Kidney tubule cell (primary cell): ENCODE measurements at regions not wholly inside any gene's neighbourhood (a gene's known extent, or its start where the extent isn't known, plus 50 kb on each side); places are given as distances from the start of the nearest gene placed in this dataset.
"Not testable (repeated sequence)": the region's sequence is repeated elsewhere in the genome, so short reads cannot be mapped to it uniquely, and the experiment has no call there.

Experiments
- DNase-seq: peaks from one replicate; pipeline ENCODE4 v3.0.0-alpha.2; 2018; ENCODE audit warnings: low spot score

GRCh38 chr2:17460371-17461086 is 57.7 kb downstream of the RAD51AP2 start:
- DNase-seq, result peak; percentile 81

GRCh38 chr2:17455343-17455742 is 62.9 kb downstream of the RAD51AP2 start:
- no peak for DNase-seq

GRCh38 chr2:17446191-17446590 is 72.0 kb downstream of the RAD51AP2 start:
- not testable (repeated sequence) for DNase-seq

GRCh38 chr2:17445744-17446143 is 72.5 kb downstream of the RAD51AP2 start:
- no peak for DNase-seq

- no peak for DNase-seq
Observed at GRCh38 chr2:17442334-17442733, 75.9 kb downstream of the RAD51AP2 start.

- DNase-seq, result no peak
Observed at GRCh38 chr2:17441790-17442189, 76.5 kb downstream of the RAD51AP2 start.

- DNase-seq, result no peak
Observed at GRCh38 chr2:17441055-17441771, 77.0 kb downstream of the RAD51AP2 start.

- no peak for DNase-seq
Observed at GRCh38 chr2:17430326-17430725, 87.9 kb downstream of the RAD51AP2 start.

- DNase-seq, result peak; percentile 43
Observed at GRCh38 chr2:17429130-17429529, 89.1 kb downstream of the RAD51AP2 start.

- DNase-seq, result no peak
Observed at GRCh38 chr2:17427401-17427800, 90.8 kb downstream of the RAD51AP2 start.

GRCh38 chr2:17426743-17427142 is 91.5 kb downstream of the RAD51AP2 start:
- peak; percentile 35 for DNase-seq

GRCh38 chr2:17422061-17422460 is 96.2 kb downstream of the RAD51AP2 start:
- peak; percentile 79 for DNase-seq

- peak; percentile 94 for DNase-seq
Observed at GRCh38 chr2:17416884-17417391, 101.3 kb downstream of the RAD51AP2 start.

GRCh38 chr2:17413036-17413435 is 105.2 kb downstream of the RAD51AP2 start:
- DNase-seq, result no peak

- no peak for DNase-seq
Observed at GRCh38 chr2:17401096-17401495, 117.1 kb downstream of the RAD51AP2 start.

- no peak for DNase-seq
Observed at GRCh38 chr2:17398770-17399169, 119.5 kb downstream of the RAD51AP2 start.

- peak; percentile 36 for DNase-seq
Observed at GRCh38 chr2:17388798-17389197, 129.4 kb downstream of the RAD51AP2 start.

- no peak for DNase-seq
Observed at GRCh38 chr2:17387591-17387990, 130.6 kb downstream of the RAD51AP2 start.

- no peak for DNase-seq
Observed at GRCh38 chr2:17386771-17387170, 131.5 kb downstream of the RAD51AP2 start.

- DNase-seq, result no peak
Observed at GRCh38 chr2:17380003-17380402, 138.2 kb downstream of the RAD51AP2 start.

GRCh38 chr2:17375262-17375661 is 143.0 kb downstream of the RAD51AP2 start:
- DNase-seq, result peak; percentile 47

GRCh38 chr2:17373741-17374140 is 144.5 kb downstream of the RAD51AP2 start:
- DNase-seq, result peak; percentile 61

- DNase-seq, result no peak
Observed at GRCh38 chr2:17373041-17373440, 145.2 kb downstream of the RAD51AP2 start.
